K562 (cell line): ENCODE measurements at regions not wholly inside any gene's neighbourhood (a gene's known extent, or its start where the extent isn't known, plus 50 kb on each side); places are given as distances from the start of the nearest gene placed in this dataset.

Source experiments
- HMBOX1 ChIP-seq: sonication (generic); IDR thresholded peaks from 2 replicates; pipeline ENCODE4 v1.6.1; 2016
- NKRF ChIP-seq: fragments of 450-650 bp; IDR thresholded peaks from 2 replicates; pipeline ENCODE4 v1.6.1; 2016; ENCODE audit warnings: borderline replicate concordance
- ZNF609 ChIP-seq: sonication (generic); formaldehyde crosslinking; IDR thresholded peaks from 2 replicates; pipeline ENCODE4 v1.8.1; 2023; ENCODE audit warnings: missing genetic modification reagents, mild to moderate bottlenecking, borderline replicate concordance
- ZNF639 ChIP-seq, 2 experiments: fragments of 200-800 bp in 1 of 2; sonication (Bioruptor generic) in 1 of 2; sonication (generic) in 1 of 2; formaldehyde crosslinking in 1 of 2; IDR thresholded peaks in 1 of 2; conservative IDR thresholded peaks in 1 of 2; 2 replicates each; pipeline versions ENCODE4 v1.5.0 to v1.6.1; 2016 to 2020; ENCODE audit warnings: missing compliant biosample characterization in 1 of 2, missing genetic modification characterization in 1 of 2, missing genetic modification reagents in 1 of 2

GRCh38 chr2:16127276-16127940 lies 187.1 kb downstream of the MYCN start (continued):
- TF ChIP-seq ZNF639 (CRISPR knock-in tag; conservative IDR thresholded peaks at IDR 0.05 in 1 of 2, IDR thresholded peaks at IDR 0.05 in 1 of 2) (no peak), ZNF609 (CRISPR knock-in tag) (no peak), HMBOX1 (no peak), NKRF (no peak)
- TF ChIP-seq, all 486 proteins: peak for 0
